ENCODE measurements at regions not wholly inside any gene's neighbourhood (a gene's known extent, or its start where the extent isn't known, plus 50 kb on each side); places are given as distances from the start of the nearest gene placed in this dataset.

GRCh38 chr9:108138516-108138915 is 648.9 kb upstream of the KLF4 start:
- TF ChIP-seq POLR2A (IDR thresholded peaks at IDR 0.05), result no peak
- TF ChIP-seq CTCF (IDR thresholded peaks at IDR 0.05), result no peak
- no peaks in the 10 kb centered on the region for H3K36me3 ChIP-seq
- H3K27me3 ChIP-seq, result no peaks in the 10 kb centered on the region
- 37 to 45% methylated on average over 1 to 2 of the region's 2 CpGs for WGBS, 2 donors
- no peak for DNase-seq
- peaks cover 9 to 23% (median 18%) of the 10 kb centered on the region in 3 donors for H3K4me1 ChIP-seq
- H3K27ac ChIP-seq, result no peak overlapping the region
- H3K9me3 ChIP-seq, result no peaks in the 10 kb centered on the region
- H3K4me3 ChIP-seq, result no peak overlapping the region
- intact Hi-C loops (cut with DNase I), result no loop called here

GRCh38 chr9:108136656-108137055 is 647.1 kb upstream of the KLF4 start:
- H3K4me3 ChIP-seq, result no peak overlapping the region
- no peak for TF ChIP-seq CTCF (IDR thresholded peaks at IDR 0.05)
- TF ChIP-seq POLR2A (IDR thresholded peaks at IDR 0.05), result no peak
- WGBS, 2 donors, result 64 to 84% methylated on average over 1 of the region's 1 CpG
- intact Hi-C loops (cut with DNase I), result no loop called here
- H3K36me3 ChIP-seq, result no peaks in the 10 kb centered on the region
- no peaks in the 10 kb centered on the region for H3K27me3 ChIP-seq
- peaks cover 0 to 4% (median 2%) of the 10 kb centered on the region in 3 donors for H3K4me1 ChIP-seq
- no peaks in the 10 kb centered on the region for H3K9me3 ChIP-seq
- DNase-seq, result no peak
- H3K27ac ChIP-seq, result no peak overlapping the region

- WGBS, 2 donors, result 67 to 73% methylated on average over 4 of the region's 4 CpGs
- intact Hi-C loops (cut with DNase I), result no loop called here
- no peaks in the 10 kb centered on the region for H3K4me1 ChIP-seq
- H3K27ac ChIP-seq, result no peak overlapping the region
- no peak overlapping the region for H3K4me3 ChIP-seq
- H3K9me3 ChIP-seq, result no peaks in the 10 kb centered on the region
- TF ChIP-seq POLR2A (IDR thresholded peaks at IDR 0.05), result no peak
- TF ChIP-seq CTCF (IDR thresholded peaks at IDR 0.05), result no peak
- H3K36me3 ChIP-seq, result no peaks in the 10 kb centered on the region
- H3K27me3 ChIP-seq, result no peaks in the 10 kb centered on the region
- DNase-seq, result no peak
Measured at GRCh38 chr9:108134486-108135128, 645.0 kb upstream of the KLF4 start.

- Histone ChIP-seq H3K9me3 (no peaks in the 10 kb centered on the region), H3K27me3 (no peaks in the 10 kb centered on the region), H3K36me3 (no peaks in the 10 kb centered on the region), H3K4me1 (no peaks in the 10 kb centered on the region), H3K4me3 (no peak overlapping the region), H3K27ac (no peak overlapping the region)
- TF ChIP-seq POLR2A (IDR thresholded peaks at IDR 0.05), result no peak
- TF ChIP-seq CTCF (IDR thresholded peaks at IDR 0.05), result no peak
- no peak for DNase-seq
- intact Hi-C loops (cut with DNase I), result no loop called here
- WGBS, 2 donors, result 64 to 82% methylated on average over 3 of the region's 3 CpGs
Measured at GRCh38 chr9:108133680-108134079, 644.1 kb upstream of the KLF4 start.

- Histone ChIP-seq H3K27me3 (no peaks in the 10 kb centered on the region), H3K4me1 (no peaks in the 10 kb centered on the region), H3K4me3 (no peak overlapping the region), H3K27ac (no peak overlapping the region), H3K36me3 (no peaks in the 10 kb centered on the region), H3K9me3 (no peaks in the 10 kb centered on the region)
- intact Hi-C loops (cut with DNase I), result no loop called here
- TF ChIP-seq POLR2A (IDR thresholded peaks at IDR 0.05) (no peak), CTCF (IDR thresholded peaks at IDR 0.05) (no peak)
- DNase-seq, result no peak
Measured at GRCh38 chr9:108133101-108133500, 643.5 kb upstream of the KLF4 start.
